GM19463 (cell line): ENCODE measurements at regions not wholly inside any gene's neighbourhood (a gene's known extent, or its start where the extent isn't known, plus 50 kb on each side); places are given as distances from the start of the nearest gene placed in this dataset.
"Not testable (repeated sequence)": the region's sequence is repeated elsewhere in the genome, so short reads cannot be mapped to it uniquely, and the experiment has no call there.

Experiments
- ATAC-seq: cut with Tn5 transposase; IDR thresholded peaks from one replicate; pipeline ENCODE4 v1.9.1; 2021; ENCODE audit warnings: mild to moderate bottlenecking, moderate library complexity; ENCODE audit not compliant: unreplicated experiment

DNA sequence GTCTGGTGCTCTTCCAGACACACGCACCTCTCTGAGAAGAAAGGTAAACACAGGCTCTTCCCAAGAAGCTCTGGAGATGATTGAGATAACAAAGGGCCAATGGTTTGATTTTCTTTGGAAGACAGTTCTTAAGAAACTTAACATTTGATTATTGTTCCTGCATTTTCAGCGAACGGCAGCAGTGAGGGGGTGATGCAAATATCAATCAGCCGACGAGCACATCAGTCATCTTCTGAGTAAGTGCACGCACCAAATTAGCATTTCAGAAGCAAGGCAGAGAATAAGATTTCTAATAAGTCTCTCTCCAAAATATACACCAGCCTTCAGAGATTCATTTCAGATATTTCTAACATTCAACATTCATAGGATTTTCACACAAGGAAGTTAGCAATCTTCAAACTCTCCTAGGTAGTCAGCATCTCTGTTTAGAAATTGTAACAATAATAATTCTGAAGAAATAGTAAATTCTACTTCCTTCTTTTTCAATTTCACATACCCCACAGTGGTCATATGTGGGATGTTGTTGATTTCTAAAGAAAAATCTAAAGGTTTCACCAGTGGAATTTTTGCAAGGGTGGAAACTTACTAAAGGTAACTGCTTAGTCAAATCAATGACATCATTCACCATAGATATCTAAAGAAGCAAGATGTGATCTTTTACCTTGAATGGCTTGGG, 250.3 kb downstream of the SEC61B start:
- ATAC-seq = no peak

DNA sequence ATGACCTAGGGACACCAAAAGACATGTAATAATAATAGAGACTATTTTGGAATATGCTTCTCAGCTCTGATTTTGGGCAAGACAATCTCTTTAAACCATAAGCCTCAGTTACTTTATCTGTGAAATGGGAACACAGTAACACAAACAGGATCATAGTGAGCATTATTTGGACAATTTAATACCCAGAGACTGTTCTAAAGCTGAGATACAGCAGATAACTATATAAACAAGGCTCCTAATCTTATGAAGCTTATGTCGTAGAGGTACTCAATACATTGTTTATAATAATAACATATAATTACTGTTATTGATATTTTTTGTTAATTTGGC, 250.8 kb downstream of the SEC61B start:
- no peak for ATAC-seq

DNA sequence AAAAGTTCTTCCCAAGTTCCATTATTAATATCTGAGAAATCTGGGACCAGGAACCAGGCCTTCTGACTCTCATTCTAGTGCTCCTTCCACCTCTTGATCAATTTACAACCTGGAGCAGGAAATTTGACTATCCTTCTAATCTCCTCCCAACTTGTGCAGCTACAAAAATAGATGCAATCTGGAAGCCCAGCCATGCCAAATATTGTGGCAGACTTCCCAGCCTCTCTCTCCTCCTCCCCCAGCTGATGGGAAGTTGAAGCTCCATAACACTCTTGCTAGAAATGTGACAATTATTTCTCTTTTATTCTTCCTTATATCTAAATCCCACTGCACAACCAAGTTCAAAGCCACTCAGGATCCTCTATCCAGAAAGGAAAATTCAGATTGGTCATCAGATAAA, 252.1 kb downstream of the SEC61B start:
- ATAC-seq = no peak

DNA sequence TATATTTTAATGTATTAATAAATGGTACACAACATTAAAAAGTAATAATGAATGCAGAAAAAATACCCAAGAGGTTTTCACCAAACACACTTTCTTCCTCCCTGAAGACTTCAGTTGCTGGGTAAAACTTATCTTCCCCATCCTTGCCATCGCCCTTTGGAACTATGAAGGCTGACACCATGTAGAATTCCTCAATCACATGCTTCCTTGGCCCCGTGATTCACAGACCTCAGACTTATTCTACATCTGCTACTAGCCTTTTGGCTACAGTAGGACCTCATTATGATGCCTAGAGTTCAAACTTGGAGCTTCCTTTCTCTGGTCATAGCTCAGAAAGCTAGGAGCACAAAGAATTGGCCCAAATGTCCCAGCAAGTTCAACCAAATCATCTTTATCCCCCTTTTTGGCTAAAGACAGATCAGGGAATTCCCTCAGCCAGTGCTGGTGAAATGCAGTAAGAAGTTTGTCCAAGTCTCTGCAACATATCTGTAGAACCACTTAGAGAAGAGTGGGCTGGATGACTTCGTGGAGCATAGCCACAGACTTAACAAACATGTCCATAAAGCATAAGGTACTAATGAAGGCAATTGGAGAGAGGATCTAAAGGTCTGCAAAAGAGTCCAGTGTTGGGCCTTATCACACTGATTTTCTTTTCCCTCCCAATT, 253.5 kb downstream of the SEC61B start:
- no peak for ATAC-seq

GRCh38 chr9:99478469-99479027, 256.5 kb downstream of the SEC61B start:
- no peak for ATAC-seq

GRCh38 chr9:99479929-99480328, 257.8 kb downstream of the SEC61B start:
- ATAC-seq = no peak

DNA sequence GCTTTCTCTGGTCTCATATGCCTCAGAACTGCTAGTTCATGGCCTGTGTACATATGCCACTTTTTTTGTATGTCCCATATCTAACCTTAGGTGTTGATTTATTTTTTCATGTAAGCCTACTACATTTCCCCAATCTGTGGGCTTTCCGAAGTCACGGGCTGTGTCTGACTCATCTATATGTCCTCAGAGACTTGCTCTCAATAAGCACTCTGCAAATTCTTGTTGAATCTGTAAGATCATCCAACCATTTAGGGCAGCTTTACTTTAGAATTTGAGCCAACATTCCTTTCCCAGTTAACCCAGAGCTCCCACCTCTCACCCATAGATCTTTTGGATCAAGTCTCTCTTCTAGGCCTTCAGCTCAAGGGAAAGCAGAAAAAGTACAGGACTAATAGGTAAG, 263.4 kb downstream of the SEC61B start:
- ATAC-seq = no peak

DNA sequence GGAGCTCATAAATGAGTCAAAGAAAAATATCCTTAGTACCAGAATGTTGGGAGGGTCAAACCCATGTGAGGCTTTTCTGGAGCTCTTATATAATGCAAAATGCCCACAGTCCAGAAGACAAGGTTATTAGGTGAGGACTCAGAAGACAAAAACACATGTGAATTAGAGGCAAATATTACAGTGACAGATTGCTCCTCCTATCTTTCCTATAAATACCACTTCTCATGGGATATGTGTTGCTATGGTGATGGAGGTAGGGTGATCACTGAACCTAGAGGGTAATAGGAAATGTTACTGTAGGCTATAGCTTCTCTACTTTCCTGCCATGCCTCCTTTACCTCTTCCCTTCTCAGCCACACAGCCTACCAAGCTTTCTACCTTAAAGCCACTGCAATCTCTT, 264.6 kb downstream of the SEC61B start:
- ATAC-seq = no peak

DNA sequence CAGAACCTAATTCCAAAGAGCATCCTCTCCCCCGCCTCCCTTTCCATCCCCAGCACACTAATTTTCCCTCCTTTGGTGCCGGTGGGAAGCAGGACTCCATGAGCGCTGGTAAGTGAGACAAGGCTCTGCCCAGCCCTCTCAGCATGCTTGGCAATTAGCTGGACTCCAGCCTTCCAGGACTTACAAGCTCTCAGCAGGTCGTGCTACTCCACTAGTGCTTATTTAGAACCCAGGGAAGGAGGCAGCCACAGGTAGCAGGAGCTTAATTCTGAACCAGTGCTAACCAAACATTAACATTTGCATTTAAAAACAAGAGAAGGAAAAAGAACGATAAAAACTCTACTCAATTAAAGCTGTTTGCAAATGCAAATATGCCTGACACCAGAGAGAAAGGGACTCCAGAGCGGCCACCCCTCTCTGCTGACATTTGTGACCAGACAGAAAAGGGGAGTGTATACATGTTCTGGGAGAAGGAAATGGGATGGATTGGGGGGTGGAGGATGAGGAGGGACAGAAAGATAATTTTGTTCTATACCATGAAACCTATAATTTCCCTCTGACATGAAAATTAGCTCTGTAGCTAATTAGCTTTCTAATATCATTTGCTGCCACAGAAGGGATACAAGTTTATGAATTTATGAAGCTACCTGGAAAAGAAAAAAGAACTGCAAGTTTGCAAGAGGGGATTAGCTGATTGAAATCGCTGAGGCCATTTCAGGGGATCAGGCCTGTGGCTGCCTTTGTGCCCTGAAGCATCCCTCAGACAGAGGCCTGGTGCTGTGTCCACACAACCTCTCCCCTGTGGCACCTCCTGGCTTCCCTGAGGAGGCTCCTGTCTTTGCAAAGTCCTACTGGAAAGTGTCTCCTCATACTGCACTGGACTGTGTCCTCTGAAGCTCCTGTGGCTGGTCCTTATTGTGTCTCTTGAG, 266.3 kb downstream of the SEC61B start:
- no peak for ATAC-seq

DNA sequence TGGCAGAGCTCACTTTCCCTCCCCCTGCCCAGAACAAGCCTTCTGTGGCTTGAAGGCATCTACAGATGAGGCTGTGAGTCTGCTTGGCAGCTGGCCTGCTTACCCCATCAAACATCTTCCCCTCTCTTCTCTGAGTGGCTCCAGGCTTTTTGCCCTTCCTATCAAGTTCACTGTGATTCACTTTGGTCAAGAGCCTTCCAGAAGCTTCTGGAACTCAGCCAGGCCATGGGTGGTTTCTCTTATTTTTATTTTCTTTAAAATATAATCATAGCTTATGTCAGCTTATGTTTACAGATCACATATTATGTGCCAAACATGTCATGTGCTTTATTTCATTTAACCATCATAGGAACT, 267.0 kb downstream of the SEC61B start:
- no peak for ATAC-seq

GRCh38 chr9:99490729-99491128, 268.6 kb downstream of the SEC61B start:
- no peak for ATAC-seq

- ATAC-seq = peak; percentile 66
Measured at GRCh38 chr9:99491408-99492158, 269.5 kb downstream of the SEC61B start.

DNA sequence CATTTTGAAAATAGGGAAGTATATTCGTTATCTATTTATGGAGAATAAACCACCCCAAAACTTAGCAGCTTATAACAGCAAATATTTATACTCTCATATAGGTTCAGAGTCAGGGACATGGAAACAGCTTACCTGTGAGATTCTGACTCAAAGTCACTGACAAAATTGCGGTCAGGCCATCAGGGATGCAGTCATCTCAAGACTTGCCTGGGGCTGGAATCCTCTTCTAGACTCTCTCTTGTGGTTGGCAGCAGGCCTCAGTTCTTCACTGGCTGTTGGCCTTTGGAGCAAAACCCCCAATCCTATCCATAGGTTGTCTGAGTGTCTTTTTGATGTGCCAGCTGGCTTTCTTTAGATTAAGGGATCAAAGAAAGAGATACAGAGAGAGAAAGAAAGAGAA, 275.6 kb downstream of the SEC61B start:
- ATAC-seq = no peak

- ATAC-seq = not testable (repeated sequence)
Measured at GRCh38 chr9:99498979-99499378, 276.9 kb downstream of the SEC61B start.

GRCh38 chr9:99505936-99506335, 283.9 kb downstream of the SEC61B start:
- ATAC-seq = no peak

GRCh38 chr9:99506747-99507348, 284.8 kb downstream of the SEC61B start:
- ATAC-seq = no peak

DNA sequence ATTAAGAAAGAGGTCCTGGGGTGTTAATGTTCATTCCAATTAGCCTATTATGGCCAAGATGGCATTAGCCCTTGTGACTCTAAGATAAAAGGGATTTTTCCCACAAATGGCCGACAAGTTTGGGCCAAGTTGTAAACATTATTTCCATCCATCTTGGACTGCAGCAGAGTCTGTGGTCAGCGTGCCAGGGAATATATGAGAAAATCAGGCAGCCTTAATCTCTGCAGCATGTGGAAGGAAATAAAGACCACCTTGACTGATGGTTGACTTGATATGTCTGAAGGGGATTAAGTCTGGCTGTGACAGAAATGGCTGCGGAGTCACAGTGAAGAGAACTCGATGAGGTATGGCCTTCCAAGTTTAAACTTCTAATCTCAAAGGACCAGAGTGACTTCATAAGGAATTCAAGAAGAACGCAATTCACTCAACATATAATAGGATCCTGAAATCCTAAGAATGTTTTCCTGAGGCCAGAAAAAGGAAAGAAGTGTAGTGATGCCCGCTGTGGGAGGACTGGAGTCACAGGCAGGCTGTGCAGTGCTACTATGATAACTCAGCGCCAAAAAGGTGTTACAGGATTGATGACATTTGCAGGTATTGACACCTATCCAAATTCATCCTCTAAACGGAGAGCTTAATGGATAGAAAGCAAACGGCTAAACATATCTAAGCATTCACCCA, 287.1 kb downstream of the SEC61B start:
- ATAC-seq = no peak

GRCh38 chr9:99509900-99510535, 287.9 kb downstream of the SEC61B start:
- ATAC-seq = no peak

DNA sequence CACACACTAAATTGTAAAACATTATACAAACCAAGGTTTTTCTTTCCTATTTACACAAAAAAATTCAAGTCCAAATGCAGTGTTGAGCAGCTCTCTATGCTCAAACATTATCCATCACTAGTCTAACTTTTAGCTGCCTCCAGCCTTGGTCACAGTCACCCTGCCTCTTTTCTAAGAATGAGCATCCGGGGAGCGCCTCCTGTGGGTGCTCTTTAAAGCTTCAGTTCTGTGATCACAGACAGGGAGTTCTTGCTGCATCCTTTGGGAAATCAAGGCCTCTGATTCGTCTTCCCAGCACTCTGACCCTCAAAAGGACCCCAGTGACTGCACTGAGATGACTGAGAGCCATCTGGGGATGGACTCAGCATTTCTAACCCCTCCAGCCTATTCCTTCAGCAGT, 289.6 kb downstream of the SEC61B start:
- no peak for ATAC-seq
